ENCODE measurements at regions not wholly inside any gene's neighbourhood (a gene's known extent, or its start where the extent isn't known, plus 50 kb on each side); places are given as distances from the start of the nearest gene placed in this dataset.

- TF ChIP-seq CTCF (IDR thresholded peaks at IDR 0.05) (no peak), POLR2A (IDR thresholded peaks at IDR 0.05) (no peak)
Observed at GRCh38 chr5:110058175-110058574, 368.4 kb downstream of the MAN2A1 start.

Data from uterus (tissue), 2 donors.